B cell (primary cell): ENCODE measurements at regions not wholly inside any gene's neighbourhood (a gene's known extent, or its start where the extent isn't known, plus 50 kb on each side); places are given as distances from the start of the nearest gene placed in this dataset.

Experiments used
- EZH2 ChIP-seq: IDR thresholded peaks from 2 replicates; pipeline ENCODE4 v1.6.1; 2012; ENCODE audit warnings: borderline replicate concordance, low read depth, mild to moderate bottlenecking, moderate library complexity, low read length; ENCODE audit not compliant: insufficient read depth, poor library complexity, severe bottlenecking
- TF ChIP-seq, protein P1 (sequence below): fragments of 200-600 bp; IDR thresholded peaks from one replicate; pipeline ENCODE4 v1.8.0; 2022; ENCODE audit warnings: antibody characterized with exemption, mild to moderate bottlenecking

- TF ChIP-seq, protein P1, sequence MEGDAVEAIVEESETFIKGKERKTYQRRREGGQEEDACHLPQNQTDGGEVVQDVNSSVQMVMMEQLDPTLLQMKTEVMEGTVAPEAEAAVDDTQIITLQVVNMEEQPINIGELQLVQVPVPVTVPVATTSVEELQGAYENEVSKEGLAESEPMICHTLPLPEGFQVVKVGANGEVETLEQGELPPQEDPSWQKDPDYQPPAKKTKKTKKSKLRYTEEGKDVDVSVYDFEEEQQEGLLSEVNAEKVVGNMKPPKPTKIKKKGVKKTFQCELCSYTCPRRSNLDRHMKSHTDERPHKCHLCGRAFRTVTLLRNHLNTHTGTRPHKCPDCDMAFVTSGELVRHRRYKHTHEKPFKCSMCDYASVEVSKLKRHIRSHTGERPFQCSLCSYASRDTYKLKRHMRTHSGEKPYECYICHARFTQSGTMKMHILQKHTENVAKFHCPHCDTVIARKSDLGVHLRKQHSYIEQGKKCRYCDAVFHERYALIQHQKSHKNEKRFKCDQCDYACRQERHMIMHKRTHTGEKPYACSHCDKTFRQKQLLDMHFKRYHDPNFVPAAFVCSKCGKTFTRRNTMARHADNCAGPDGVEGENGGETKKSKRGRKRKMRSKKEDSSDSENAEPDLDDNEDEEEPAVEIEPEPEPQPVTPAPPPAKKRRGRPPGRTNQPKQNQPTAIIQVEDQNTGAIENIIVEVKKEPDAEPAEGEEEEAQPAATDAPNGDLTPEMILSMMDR = no peak
- TF ChIP-seq EZH2 = no peak
These were observed 118.8 kb downstream of the BOD1 start for GRCh38 chr5:173497685-173498084.
